ENCODE measurements at regions not wholly inside any gene's neighbourhood (a gene's known extent, or its start where the extent isn't known, plus 50 kb on each side); places are given as distances from the start of the nearest gene placed in this dataset.

GRCh38 chr13:105338773-105339172, 1196.7 kb downstream of the EFNB2 start:
- no peak for DNase-seq

- no peak for DNase-seq
Observed at GRCh38 chr13:105338006-105338405, 1197.5 kb downstream of the EFNB2 start.

- DNase-seq, result no peak
Observed at GRCh38 chr13:105336706-105337576, 1198.5 kb downstream of the EFNB2 start.

- DNase-seq, result no peak
Observed at GRCh38 chr13:105334211-105334610, 1201.3 kb downstream of the EFNB2 start.

GRCh38 chr13:105333416-105333815, 1202.0 kb downstream of the EFNB2 start:
- no peak for DNase-seq

GRCh38 chr13:105329359-105329758, 1206.1 kb downstream of the EFNB2 start:
- no peak for DNase-seq

- DNase-seq, result no peak
Observed at GRCh38 chr13:105328212-105328611, 1207.2 kb downstream of the EFNB2 start.

GRCh38 chr13:105327581-105328126, 1207.8 kb downstream of the EFNB2 start:
- no peak for DNase-seq

- no peak for DNase-seq
Observed at GRCh38 chr13:105319875-105320274, 1215.6 kb downstream of the EFNB2 start.

- no peak for DNase-seq
Observed at GRCh38 chr13:105316731-105317130, 1218.7 kb downstream of the EFNB2 start.

GRCh38 chr13:105312906-105313305, 1222.6 kb downstream of the EFNB2 start:
- DNase-seq, result no peak

GRCh38 chr13:105311094-105311493, 1224.4 kb downstream of the EFNB2 start:
- no peak for DNase-seq

- no peak for DNase-seq
Observed at GRCh38 chr13:105307776-105308175, 1227.7 kb downstream of the EFNB2 start.

GRCh38 chr13:105297839-105298238, 1237.6 kb downstream of the EFNB2 start:
- DNase-seq, result no peak

GRCh38 chr13:105291987-105292386, 1243.5 kb downstream of the EFNB2 start:
- peak; percentile 10 for DNase-seq

GRCh38 chr13:105290596-105290995, 1244.9 kb downstream of the EFNB2 start:
- no peak for DNase-seq

- DNase-seq, result no peak
Observed at GRCh38 chr13:105285526-105285925, 1249.9 kb downstream of the EFNB2 start.

- DNase-seq, result no peak
Observed at GRCh38 chr13:105282406-105283285, 1252.8 kb downstream of the EFNB2 start.

- no peak for DNase-seq
Observed at GRCh38 chr13:105278943-105279381, 1256.5 kb downstream of the EFNB2 start.

- DNase-seq, result no peak
Observed at GRCh38 chr13:105276571-105276970, 1258.9 kb downstream of the EFNB2 start.

- DNase-seq, result no peak
Observed at GRCh38 chr13:105273665-105274222, 1261.7 kb downstream of the EFNB2 start.

- no peak for DNase-seq
Observed at GRCh38 chr13:105272660-105273631, 1262.5 kb downstream of the EFNB2 start.
